ENCODE measurements at regions not wholly inside any gene's neighbourhood (a gene's known extent, or its start where the extent isn't known, plus 50 kb on each side); places are given as distances from the start of the nearest gene placed in this dataset.

- TF ChIP-seq GATA3 (IDR thresholded peaks at IDR 0.05; ENCODE audit: low read depth, low read length): no peak
- TF ChIP-seq GATA2 (IDR thresholded peaks at IDR 0.05; ENCODE audit: low read depth, low read length): no peak
These were observed 211.3 kb upstream of the DIO3 start for GRCh38 chr14:101350021-101350420.
